ENCODE measurements at regions not wholly inside any gene's neighbourhood (a gene's known extent, or its start where the extent isn't known, plus 50 kb on each side); places are given as distances from the start of the nearest gene placed in this dataset.

DNA sequence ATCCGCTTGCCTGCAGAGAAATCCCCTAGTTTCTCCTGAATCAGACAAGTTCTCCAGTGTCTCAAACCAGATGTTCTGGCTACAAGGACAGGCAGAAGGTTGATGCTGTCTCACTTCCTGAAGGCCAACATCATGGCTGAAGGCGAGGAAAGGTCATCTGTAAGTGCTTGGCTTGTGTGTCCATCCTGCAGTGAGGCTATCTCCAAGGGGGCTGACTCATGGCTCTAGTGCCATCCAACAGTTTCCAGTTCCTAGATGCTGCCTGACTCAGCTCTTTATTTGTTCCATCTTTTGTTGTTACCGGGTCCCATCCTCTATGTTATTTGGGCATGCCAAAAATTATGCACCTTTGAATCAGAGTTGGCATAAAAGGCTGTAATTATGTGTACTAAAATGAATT is 232.1 kb upstream of the TBX3 start:
- TF ChIP-seq POLR2AphosphoS5 (IDR thresholded peaks at IDR 0.05; ENCODE audit: insufficient read depth, low read depth, low read length) (no peak), JUN (IDR thresholded peaks at IDR 0.05; ENCODE audit: borderline replicate concordance, insufficient read depth, insufficient read length, low read depth) (no peak), EZH2 (IDR thresholded peaks at IDR 0.05; ENCODE audit: borderline replicate concordance, low read depth, low read length, severe bottlenecking) (no peak), GATA2 (IDR thresholded peaks at IDR 0.05; ENCODE audit: insufficient read depth, insufficient read length, low read depth, low read length) (no peak), FOS (IDR thresholded peaks at IDR 0.05; ENCODE audit: borderline replicate concordance, insufficient read depth, low read length) (no peak)
- TF ChIP-seq, protein P1, sequence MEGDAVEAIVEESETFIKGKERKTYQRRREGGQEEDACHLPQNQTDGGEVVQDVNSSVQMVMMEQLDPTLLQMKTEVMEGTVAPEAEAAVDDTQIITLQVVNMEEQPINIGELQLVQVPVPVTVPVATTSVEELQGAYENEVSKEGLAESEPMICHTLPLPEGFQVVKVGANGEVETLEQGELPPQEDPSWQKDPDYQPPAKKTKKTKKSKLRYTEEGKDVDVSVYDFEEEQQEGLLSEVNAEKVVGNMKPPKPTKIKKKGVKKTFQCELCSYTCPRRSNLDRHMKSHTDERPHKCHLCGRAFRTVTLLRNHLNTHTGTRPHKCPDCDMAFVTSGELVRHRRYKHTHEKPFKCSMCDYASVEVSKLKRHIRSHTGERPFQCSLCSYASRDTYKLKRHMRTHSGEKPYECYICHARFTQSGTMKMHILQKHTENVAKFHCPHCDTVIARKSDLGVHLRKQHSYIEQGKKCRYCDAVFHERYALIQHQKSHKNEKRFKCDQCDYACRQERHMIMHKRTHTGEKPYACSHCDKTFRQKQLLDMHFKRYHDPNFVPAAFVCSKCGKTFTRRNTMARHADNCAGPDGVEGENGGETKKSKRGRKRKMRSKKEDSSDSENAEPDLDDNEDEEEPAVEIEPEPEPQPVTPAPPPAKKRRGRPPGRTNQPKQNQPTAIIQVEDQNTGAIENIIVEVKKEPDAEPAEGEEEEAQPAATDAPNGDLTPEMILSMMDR (IDR thresholded peaks at IDR 0.05; ENCODE audit: extremely low read depth in 1 of 2, insufficient read depth in 1 of 2, low read depth in 1 of 2, low read length in 2 of 2), result no peak

All from endothelial cell of umbilical vein (primary cell).